ENCODE measurements at regions not wholly inside any gene's neighbourhood (a gene's known extent, or its start where the extent isn't known, plus 50 kb on each side); places are given as distances from the start of the nearest gene placed in this dataset.

GRCh38 chr2:239579081-239579480 is 178.3 kb upstream of the HDAC4 start:
- BruUV-seq (replicated peaks), result no TSS peak

More at GRCh38 chr2:239579081-239579480, 178.3 kb upstream of the HDAC4 start:
- ChIA-PET CTCF (no interaction called here), POLR2A (no interaction called here)
- Histone ChIP-seq H3K4me3 (replicated peaks in 1 of 3; ENCODE audit: insufficient read depth in 1 of 3, low read depth in 1 of 3, low read length in 3 of 3) (no peak overlapping the region), H3K9me3 (replicated peaks; ENCODE audit: control insufficient read depth, insufficient read depth, low read length) (no peaks in the 10 kb centered on the region), H3K4me2 (ENCODE audit: insufficient read depth, low read length) (no peak overlapping the region), H3K27ac (ENCODE audit: insufficient read depth, low read depth, low read length) (no peak overlapping the region), H3K36me3 (ENCODE audit: control insufficient read depth in 2 of 2, extremely low read depth in 1 of 2, insufficient read depth in 2 of 2, low read length in 2 of 2) (no peaks in the 10 kb centered on the region), H3K4me1 (ENCODE audit: control insufficient read depth, extremely low read depth, insufficient read depth, low read length) (no peaks in the 10 kb centered on the region), H3K9me1 (replicated peaks; ENCODE audit: control insufficient read depth, extremely low read depth, insufficient read depth, low read length) (no peaks in the 10 kb centered on the region), H3K27me3 (ENCODE audit: control insufficient read depth in 2 of 2, insufficient read depth in 2 of 2, low read length in 2 of 2) (no peaks in the 10 kb centered on the region), H3K79me2 (ENCODE audit: control insufficient read depth, insufficient read depth, low read length) (no peaks in the 10 kb centered on the region), H3K9ac (replicated peaks; ENCODE audit: extremely low read depth, insufficient read depth, low read length) (no peak overlapping the region), H2AFZ (ENCODE audit: low read depth, low read length) (no peak overlapping the region), H4K20me1 (replicated peaks; ENCODE audit: control insufficient read depth, extremely low read depth, insufficient read depth, low read length) (no peaks in the 10 kb centered on the region)
- no peak for TF ChIP-seq FOS (IDR thresholded peaks at IDR 0.05; ENCODE audit: borderline replicate concordance, insufficient read depth, low read length)
- TF ChIP-seq POLR2AphosphoS5 (IDR thresholded peaks at IDR 0.05; ENCODE audit: insufficient read depth, low read depth, low read length), result no peak
- TF ChIP-seq MAX (IDR thresholded peaks at IDR 0.05; ENCODE audit: insufficient read depth, insufficient read length), result no peak
- TF ChIP-seq EZH2 (IDR thresholded peaks at IDR 0.05; ENCODE audit: borderline replicate concordance, low read depth, low read length, severe bottlenecking), result no peak
- no peak for TF ChIP-seq CTCF (IDR thresholded peaks at IDR 0.05; ENCODE audit: extremely low read depth in 1 of 2, insufficient read depth in 1 of 2, low read depth in 1 of 2, low read length in 2 of 2)
- no peak for TF ChIP-seq POLR2A (IDR thresholded peaks at IDR 0.05; ENCODE audit: low read depth, low read length)
- no peak for TF ChIP-seq JUN (IDR thresholded peaks at IDR 0.05; ENCODE audit: borderline replicate concordance, insufficient read depth, insufficient read length, low read depth)
- no peak for TF ChIP-seq GATA2 (IDR thresholded peaks at IDR 0.05; ENCODE audit: insufficient read depth, insufficient read length, low read depth, low read length)
- TF ChIP-seq MYC (IDR thresholded peaks at IDR 0.05; ENCODE audit: low read depth, low read length), result no peak
- FAIRE-seq, result no peak
- DNase-seq (ENCODE audit: low read depth, low spot score), result no peak
- dilution Hi-C loops (cut with MboI; ENCODE audit: extremely low pct_ligation_motif_present, low sequenced_read_pairs), result no loop called here
- intact Hi-C loops (cut with micrococcal nuclease), result no loop called here
